ENCODE measurements at regions not wholly inside any gene's neighbourhood (a gene's known extent, or its start where the extent isn't known, plus 50 kb on each side); places are given as distances from the start of the nearest gene placed in this dataset.
A peak's percentile ranks its signal among the peaks of the same experiment; 100 is the strongest.

DNA sequence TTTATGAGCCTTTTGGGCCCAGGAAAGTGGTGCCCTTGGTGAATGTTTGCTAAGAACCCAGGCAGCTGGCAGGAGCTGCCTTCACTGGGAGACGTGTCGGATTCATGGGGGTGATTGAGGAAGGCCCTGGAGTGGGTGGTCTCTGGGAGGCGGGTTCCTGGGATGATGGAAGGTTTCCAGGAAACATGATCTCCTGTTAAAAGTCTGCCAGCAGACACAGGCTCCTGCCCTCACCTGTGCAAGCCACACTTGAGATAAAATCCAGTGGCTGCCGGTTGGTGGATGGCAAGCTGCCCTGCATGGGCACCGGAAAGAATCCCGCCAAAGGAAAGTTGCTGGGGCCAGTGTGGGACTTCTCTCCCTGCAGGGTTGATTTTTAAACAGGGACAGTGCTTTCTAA is 189.0 kb upstream of the CIBAR2 start:
- TF ChIP-seq, protein P1, sequence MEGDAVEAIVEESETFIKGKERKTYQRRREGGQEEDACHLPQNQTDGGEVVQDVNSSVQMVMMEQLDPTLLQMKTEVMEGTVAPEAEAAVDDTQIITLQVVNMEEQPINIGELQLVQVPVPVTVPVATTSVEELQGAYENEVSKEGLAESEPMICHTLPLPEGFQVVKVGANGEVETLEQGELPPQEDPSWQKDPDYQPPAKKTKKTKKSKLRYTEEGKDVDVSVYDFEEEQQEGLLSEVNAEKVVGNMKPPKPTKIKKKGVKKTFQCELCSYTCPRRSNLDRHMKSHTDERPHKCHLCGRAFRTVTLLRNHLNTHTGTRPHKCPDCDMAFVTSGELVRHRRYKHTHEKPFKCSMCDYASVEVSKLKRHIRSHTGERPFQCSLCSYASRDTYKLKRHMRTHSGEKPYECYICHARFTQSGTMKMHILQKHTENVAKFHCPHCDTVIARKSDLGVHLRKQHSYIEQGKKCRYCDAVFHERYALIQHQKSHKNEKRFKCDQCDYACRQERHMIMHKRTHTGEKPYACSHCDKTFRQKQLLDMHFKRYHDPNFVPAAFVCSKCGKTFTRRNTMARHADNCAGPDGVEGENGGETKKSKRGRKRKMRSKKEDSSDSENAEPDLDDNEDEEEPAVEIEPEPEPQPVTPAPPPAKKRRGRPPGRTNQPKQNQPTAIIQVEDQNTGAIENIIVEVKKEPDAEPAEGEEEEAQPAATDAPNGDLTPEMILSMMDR (IDR thresholded peaks at IDR 0.05; ENCODE audit: low read depth, low read length) = no peak
- in situ Hi-C loops (cut with HindIII; ENCODE audit: low sequenced_read_pairs) = no loop called here
- no peak overlapping the region for H3K4me3 ChIP-seq (ENCODE audit: low read depth, low read length)
- DNase-seq (ENCODE audit: low read depth, low spot score) = no peak

DNA sequence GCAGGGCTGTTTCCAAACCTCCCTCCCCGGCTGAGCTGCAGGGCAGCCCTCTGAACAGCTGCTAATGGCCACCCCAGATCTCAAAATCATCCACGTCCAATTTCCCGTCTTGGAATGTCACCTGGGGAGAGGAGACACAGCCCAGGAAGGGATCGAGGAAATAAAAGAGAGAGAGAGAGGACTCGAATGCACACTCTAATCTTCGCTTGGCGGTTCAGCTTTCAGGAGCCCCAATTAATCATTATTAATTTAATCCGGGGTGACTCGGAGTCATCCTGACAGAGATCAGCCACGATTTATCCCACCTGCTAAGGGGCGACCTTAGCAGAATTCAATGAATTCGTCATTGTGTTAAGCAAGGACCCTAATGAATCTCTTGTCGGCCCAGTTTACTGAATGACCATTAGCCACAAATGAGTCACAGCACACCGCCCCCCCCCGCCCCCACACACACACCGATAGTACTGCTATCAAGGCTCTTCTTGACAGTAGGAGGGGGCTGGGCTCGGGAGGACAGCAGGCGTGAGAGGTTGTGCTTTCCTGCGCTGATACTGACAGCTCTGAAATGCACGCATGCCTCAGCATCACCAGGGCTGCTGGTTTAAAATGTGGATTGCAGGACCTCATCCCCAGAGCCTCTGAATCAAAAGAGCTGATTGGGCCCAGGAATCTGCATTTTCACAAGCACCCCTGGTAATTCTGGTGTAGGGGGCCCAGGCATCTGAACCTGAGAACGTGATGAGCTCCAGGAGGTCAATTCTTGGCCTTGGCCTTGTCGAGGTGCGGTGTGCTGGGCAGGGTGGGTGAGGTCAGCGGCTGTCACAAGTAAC is 190.0 kb upstream of the CIBAR2 start:
- DNase-seq (ENCODE audit: low read depth, low spot score) = peak; percentile 33
- no peak overlapping the region for H3K4me3 ChIP-seq (ENCODE audit: low read depth, low read length)
- in situ Hi-C loops (cut with HindIII; ENCODE audit: low sequenced_read_pairs) = no loop called here
- TF ChIP-seq, protein P1 (IDR thresholded peaks at IDR 0.05; ENCODE audit: low read depth, low read length) = no peak

DNA sequence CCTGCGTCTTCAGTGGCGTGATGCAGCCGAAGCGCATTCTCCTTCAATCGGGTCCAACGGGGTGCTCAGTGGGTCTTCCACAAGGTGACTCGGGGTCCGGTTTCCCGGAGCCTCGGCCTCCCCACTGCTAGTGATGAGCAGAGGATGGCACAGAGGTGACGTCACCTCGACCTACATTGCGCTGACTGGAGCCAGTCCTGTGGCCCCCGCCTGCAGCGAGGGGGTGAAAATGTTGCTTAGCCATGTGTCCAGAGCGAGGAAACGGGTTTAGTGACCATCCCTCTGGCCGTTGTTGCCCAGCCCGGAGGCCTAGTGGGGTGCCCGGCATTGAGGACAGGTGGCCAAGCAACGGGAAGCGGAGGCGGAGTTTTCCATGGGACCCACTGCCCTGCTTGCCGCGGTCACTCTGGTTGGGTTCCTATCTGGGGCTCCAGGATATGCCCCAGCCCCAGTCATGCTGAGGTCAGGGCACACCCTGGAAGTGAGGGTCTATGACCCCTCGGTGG is 190.6 kb upstream of the CIBAR2 start:
- TF ChIP-seq, protein P1 (IDR thresholded peaks at IDR 0.05; ENCODE audit: low read depth, low read length) = no peak
- DNase-seq (ENCODE audit: low read depth, low spot score) = no peak
- H3K4me3 ChIP-seq (ENCODE audit: low read depth, low read length) = no peak overlapping the region
- in situ Hi-C loops (cut with HindIII; ENCODE audit: low sequenced_read_pairs) = no loop called here

DNA sequence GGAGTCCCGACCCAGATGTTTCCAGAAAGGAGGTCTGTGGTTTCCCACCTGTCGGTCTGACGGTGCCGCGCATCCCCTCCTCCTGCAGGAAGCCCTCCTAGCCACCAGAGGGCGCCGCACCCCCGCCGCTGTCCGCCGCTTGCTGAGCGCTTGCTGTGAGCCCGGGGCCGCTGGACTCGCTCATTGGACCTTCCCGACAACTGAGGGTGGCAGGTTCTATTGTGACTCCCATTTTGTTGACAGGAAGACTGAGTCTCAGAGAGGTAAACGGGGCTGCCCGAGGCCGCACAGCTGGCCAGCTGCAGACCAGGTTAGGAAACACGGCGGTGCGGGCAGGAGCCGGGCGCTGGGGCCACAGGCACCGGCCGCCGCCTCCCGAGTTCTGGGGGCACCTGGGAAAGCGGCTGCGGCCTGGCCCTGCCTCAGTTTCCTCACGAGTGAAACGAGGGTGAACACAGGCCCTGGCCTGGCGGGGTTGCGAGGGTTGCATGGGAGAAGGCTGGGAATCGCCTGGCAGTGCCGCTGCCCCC is 191.1 kb upstream of the CIBAR2 start:
- in situ Hi-C loops (cut with HindIII; ENCODE audit: low sequenced_read_pairs) = no loop called here
- DNase-seq (ENCODE audit: low read depth, low spot score) = peak; percentile 17
- TF ChIP-seq, protein P1 (IDR thresholded peaks at IDR 0.05; ENCODE audit: low read depth, low read length) = peak; percentile 91
- H3K4me3 ChIP-seq (ENCODE audit: low read depth, low read length) = no peak overlapping the region

DNA sequence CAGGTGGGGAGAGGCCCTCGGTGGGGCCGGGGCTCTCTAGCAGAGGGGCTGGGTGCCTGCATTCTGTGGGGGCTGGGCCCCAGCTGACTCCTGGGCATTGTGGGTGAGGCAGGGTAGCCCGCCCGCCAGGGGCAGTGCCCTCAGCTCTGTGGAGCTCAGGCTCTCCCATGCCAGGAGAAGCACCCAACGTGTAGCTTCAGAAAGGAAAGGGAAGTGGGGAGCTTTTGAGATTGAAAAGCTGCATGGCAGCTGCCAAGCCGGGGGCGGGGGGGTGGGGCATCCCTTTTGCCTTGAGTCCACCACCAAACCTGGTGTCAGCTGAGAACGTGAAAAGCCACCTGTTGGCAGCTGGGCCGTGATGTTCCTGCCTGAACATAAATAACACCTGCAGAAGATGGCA is 192.1 kb upstream of the CIBAR2 start:
- no peak for DNase-seq (ENCODE audit: low read depth, low spot score)
- in situ Hi-C loops (cut with HindIII; ENCODE audit: low sequenced_read_pairs) = no loop called here
- TF ChIP-seq, protein P1 (IDR thresholded peaks at IDR 0.05; ENCODE audit: low read depth, low read length) = no peak
- H3K4me3 ChIP-seq (ENCODE audit: low read depth, low read length) = no peak overlapping the region

DNA sequence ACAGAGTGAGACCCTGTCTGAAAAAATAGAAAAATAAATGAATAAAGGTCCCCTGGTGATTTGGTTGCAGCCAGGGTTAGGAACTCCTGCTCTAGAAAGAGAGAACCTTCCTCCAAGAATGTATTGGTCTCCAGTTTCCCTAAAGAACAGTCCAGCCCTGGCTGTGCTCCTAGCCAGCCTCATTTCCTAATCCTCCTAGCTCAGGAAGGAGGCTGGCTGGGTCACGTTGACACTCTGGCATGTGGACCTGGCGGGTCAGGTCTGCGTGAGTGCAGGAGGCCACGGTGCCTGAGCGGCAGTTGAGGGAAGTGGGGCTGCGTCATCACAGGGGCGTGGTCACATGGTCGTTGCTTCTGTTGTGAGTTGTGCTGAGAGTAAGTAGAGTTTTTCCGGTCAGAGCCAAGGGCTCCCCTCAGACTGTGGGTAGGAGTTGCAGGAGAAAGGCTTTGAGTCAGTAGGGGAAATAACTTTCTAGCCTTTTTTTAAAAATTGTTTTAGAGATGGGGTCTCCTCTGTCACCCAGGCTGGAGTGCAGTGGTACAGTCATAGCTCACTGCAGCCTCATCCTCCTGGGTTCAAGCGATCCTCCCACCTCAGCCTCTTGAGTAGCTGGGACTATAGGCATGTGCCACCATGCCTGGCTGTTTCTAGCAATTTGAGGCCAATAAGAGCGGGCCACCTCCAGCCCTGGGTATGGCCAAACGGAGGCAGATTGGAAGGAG is 194.0 kb upstream of the CIBAR2 start:
- DNase-seq (ENCODE audit: low read depth, low spot score) = peak; percentile 56
- TF ChIP-seq, protein P1 (IDR thresholded peaks at IDR 0.05; ENCODE audit: low read depth, low read length) = no peak
- no peak overlapping the region for H3K4me3 ChIP-seq (ENCODE audit: low read depth, low read length)
- in situ Hi-C loops (cut with HindIII; ENCODE audit: low sequenced_read_pairs) = no loop called here

All from astrocyte of the spinal cord (primary cell).